Heart left ventricle (tissue), 13 donors: ENCODE measurements at regions not wholly inside any gene's neighbourhood (a gene's known extent, or its start where the extent isn't known, plus 50 kb on each side); places are given as distances from the start of the nearest gene placed in this dataset.

ENCODE experiments used
- POLR2A ChIP-seq, 2 donors: fragments of 450-650 bp; IDR thresholded peaks; one replicate each; pipeline ENCODE4 v1.6.1; 2017; ENCODE audit warnings: antibody characterized with exemption in 2 of 2, mild to moderate bottlenecking in 2 of 2, moderate library complexity in 2 of 2
- TF ChIP-seq, protein P1 (sequence below), 12 donors: fragments of 200-600 bp; sonication (generic) in 4 of 12; IDR thresholded peaks; one replicate each; pipeline versions ENCODE4 v1.5.0 to v1.8.0; 2018 to 2022; ENCODE audit warnings: antibody characterized with exemption in 12 of 12, mild to moderate bottlenecking in 5 of 12
- donor health status: ischemic (EF 13 %, LVEDD 7.1; RV severe dilation, severe dysfunction).
- donor health status: DM: no; HTN: yes; CAD: no.
- donor health status: DM: no; HTN: no; CAD: no.
- donor health status: ischemic (EF 25% LVEDD 6.9; RV normal size, moderate dysfunction).
- donor health status: ischemic (EF 25% LVEDD 5.7; RV mildly dilated, moderate dysfunction).
- donor health status: ischemic (EF 35%, LVEDD 5.7; RV mildly dilated, moderate dysfunction).
- donor health status: nonischemic (EF 11% LVEDD 7.7; RV severe dilation, severe dysfunction).
- donor health status: DM: yes; HTN: yes; CAD: no.
- donor health status: PGD.
- donor health status: ischemic (EF 29% LVEDD 5.4; RV normal size, mild dysfunction).
- donor health status: nonischemic (EF 23%, LVEDD 6.1; RV moderate dilation, normal function).

DNA sequence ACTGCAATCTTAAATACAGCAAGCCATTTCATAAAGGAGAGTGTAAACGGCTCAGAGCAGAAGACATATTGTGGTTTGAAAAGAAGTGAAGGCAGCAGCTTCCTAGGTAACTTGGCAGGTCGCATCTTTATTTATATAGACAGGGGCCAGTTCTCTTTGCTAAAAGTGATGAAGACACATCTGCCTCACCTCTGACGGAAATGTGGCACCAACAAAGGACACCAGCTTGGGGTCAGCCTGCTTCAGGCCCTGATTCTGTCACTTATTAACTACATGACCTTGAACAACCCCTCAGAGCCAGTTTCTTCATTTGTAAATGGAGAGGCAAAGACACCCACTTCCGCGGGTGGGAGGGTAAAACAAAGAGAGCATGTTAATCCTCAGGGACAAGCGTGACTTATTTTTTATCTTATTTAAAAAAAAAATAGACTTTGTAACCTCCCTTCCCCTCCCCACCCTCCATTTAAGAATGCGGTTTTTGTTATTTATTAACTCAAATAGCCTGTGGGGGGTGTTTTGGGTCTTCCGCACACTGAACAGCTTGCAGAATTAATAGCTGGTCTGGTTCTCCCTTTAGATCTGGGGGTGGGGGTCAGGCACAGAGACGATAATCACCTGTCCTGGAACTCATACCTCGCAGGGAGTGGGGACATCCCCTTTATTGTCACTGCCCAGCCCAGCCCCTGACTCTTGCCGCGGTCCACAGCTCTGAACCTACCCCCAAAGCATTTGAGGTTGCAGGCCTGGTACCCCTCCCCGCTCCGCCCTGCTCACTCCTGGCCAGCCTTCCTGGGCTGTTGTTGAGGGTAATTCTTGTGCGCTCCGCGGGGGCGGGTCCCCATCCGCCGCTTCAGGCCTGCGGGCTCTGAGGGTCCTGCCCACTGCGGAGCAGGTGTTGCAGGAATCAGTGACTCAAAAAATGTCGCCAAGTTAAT, 64.2 kb upstream of the TMEM17 start:
- TF ChIP-seq, protein P1, sequence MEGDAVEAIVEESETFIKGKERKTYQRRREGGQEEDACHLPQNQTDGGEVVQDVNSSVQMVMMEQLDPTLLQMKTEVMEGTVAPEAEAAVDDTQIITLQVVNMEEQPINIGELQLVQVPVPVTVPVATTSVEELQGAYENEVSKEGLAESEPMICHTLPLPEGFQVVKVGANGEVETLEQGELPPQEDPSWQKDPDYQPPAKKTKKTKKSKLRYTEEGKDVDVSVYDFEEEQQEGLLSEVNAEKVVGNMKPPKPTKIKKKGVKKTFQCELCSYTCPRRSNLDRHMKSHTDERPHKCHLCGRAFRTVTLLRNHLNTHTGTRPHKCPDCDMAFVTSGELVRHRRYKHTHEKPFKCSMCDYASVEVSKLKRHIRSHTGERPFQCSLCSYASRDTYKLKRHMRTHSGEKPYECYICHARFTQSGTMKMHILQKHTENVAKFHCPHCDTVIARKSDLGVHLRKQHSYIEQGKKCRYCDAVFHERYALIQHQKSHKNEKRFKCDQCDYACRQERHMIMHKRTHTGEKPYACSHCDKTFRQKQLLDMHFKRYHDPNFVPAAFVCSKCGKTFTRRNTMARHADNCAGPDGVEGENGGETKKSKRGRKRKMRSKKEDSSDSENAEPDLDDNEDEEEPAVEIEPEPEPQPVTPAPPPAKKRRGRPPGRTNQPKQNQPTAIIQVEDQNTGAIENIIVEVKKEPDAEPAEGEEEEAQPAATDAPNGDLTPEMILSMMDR (IDR thresholded peaks at IDR 0.05): no peak
- no peak for TF ChIP-seq POLR2A (IDR thresholded peaks at IDR 0.05)
